Medulla oblongata (tissue), 1 donor: ENCODE measurements at regions not wholly inside any gene's neighbourhood (a gene's known extent, or its start where the extent isn't known, plus 50 kb on each side); places are given as distances from the start of the nearest gene placed in this dataset.
"Not testable (repeated sequence)": the region's sequence is repeated elsewhere in the genome, so short reads cannot be mapped to it uniquely, and the experiment has no call there.

Source experiments
- DNase-seq: peaks from one replicate; pipeline ENCODE4 v3.0.0-alpha.2; 2015; ENCODE audit errors: extremely low spot score

DNA sequence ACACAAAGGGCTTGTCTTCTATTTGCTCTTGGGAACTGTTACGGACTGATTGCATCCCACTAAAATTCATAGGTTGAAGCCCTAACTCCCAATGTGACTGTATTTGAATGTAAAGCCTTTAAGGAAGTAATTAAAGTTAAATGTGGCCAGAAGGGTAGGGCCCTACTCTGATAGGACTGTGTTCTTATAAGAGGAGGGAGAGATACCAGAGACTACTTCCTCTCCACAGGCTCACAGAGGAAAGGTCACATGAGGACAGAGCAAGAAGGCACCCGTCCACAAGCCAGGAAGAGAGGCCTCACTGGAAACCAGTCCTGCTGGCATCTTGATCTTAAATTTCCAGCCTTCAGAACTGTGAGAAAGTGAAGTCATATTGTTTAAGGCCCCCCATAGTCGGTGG lies 211.9 kb downstream of the CDH26 start:
- DNase-seq: no peak

GRCh38 chr20:60171313-60171712 lies 213.1 kb downstream of the CDH26 start:
- DNase-seq: no peak

GRCh38 chr20:60171738-60172137 lies 213.5 kb downstream of the CDH26 start:
- DNase-seq: no peak

DNA sequence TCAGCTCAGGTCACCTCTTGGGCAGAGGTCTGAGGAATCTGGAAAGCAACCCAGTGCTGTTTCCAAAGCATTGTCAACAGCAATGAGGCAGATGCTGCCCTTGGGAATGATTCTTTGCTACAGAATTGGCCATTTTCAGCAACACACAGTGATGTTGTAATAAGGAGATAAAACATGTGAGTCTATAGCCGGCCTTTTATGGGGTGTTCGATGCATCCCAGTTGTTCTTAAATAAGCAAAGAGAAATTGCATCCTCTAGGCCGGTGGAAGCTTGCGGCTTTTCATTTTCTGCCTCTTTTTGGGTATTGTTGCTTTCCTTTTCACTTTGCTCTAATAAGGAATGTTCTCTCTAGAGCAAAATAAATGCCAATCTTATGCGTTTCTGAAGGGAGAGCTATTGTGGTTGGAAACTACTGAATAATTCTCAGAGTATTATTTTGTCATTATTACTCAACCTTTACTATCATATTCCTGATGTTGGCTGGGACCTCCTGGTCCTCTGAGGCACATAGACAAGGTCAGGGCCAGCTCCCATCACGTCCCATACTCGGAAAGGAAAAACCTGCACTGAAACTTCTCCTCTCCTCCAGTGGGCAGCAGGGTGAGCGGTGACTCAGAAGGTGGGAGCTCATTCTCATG lies 214.2 kb downstream of the CDH26 start:
- DNase-seq: no peak

GRCh38 chr20:60177080-60177479 lies 218.9 kb downstream of the CDH26 start:
- DNase-seq: no peak

GRCh38 chr20:60180986-60181385 lies 222.8 kb downstream of the CDH26 start:
- DNase-seq: no peak

- no peak for DNase-seq
These were observed 228.2 kb downstream of the CDH26 start for GRCh38 chr20:60186412-60186811.

DNA sequence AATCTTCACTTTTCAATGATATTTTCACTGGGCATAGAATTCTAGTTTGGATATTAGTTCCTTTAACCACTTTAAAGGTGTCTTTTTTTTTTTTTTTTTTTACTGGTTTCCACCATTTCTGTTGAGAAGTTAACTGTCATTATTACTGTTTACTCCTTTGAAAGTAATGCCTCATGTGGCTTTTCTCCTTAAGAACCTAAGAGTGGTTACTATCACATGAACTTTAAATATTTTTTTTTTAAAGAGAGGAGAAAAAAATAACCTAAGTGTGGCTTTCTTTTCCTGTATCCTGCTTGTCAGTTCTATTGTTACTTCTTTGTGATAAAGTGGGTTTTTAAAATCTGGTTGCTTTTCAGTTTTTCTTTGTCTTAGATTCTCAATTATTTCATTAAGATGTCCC lies 229.5 kb downstream of the CDH26 start:
- no peak for DNase-seq

- no peak for DNase-seq
These were observed 232.8 kb downstream of the CDH26 start for GRCh38 chr20:60191014-60191413.

GRCh38 chr20:60192326-60192725 lies 234.1 kb downstream of the CDH26 start:
- no peak for DNase-seq

DNA sequence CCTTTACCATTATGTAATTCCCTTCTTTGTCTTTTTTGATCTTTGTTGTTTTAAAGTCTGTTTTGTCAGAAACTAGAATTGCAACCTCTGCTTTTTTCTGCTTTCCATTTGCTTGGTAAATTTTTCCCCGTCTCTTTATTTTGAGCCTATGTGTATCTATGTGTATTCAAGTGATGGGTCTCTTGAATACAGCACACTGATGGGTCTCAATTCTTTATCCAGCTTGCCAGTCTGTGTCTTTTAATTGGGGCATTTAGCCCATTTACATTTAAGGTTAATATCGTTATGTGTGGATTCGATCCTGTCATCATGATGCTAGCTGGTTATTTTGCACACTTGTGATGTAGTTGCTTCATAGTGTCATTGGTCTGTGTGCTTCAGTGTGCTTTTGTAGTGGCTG lies 240.9 kb downstream of the CDH26 start:
- not testable (repeated sequence) for DNase-seq

GRCh38 chr20:60199866-60200265 lies 241.6 kb downstream of the CDH26 start:
- DNase-seq: no peak

DNA sequence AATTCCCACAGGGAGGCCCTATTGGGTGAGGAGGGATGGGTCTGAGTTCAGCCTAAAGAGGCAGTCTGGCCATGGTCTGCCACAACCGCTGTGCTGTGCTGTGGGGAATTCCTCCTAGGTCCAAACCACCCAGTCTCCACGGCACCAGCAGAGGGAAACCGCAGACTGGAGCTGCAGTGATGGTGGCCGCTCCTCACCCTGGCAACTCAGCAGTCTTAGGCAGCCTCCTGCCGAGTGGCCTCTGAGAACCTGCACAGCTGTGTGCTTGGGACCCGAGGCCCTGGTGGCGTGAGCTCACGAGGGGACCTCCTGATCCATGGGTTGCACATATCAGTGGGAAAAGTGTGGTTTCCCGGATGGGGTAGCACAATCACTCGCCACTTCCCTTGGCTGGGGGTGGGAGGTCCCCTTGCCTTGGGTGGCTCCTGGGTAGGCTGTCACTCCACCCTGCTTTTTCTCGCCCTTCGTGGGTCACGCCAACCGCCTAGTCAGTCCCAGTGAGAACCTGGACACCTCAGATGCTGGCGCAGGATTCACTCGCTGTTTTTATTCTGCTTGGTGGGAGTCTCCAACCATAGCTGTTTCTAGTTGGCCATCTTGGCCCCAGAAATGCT lies 242.2 kb downstream of the CDH26 start:
- DNase-seq: no peak

GRCh38 chr20:60201198-60201835 lies 243.1 kb downstream of the CDH26 start:
- no peak for DNase-seq

GRCh38 chr20:60202046-60202445 lies 243.8 kb downstream of the CDH26 start:
- DNase-seq: no peak

DNA sequence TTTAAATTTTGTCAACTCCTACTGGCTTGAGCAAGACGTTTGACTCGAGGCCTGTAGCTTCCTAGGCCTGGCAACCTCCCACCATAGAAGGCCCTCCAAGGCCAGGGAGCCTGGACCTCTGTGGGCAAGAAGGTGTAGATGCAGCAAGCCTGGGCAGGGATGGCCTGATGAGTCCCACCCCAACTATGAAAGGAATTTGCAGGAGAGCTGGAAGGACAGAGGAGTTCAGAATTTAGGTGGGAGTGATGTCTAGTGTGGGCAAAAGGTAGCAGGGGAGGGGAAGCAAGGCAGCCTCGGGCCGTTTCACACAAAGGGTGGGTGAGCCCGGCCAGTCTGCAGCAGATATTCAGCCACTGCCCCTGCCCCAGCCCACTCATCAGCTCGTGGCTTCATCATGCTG lies 245.2 kb downstream of the CDH26 start:
- DNase-seq: no peak

- DNase-seq: no peak
These were observed 246.4 kb downstream of the CDH26 start for GRCh38 chr20:60204601-60205000.

DNA sequence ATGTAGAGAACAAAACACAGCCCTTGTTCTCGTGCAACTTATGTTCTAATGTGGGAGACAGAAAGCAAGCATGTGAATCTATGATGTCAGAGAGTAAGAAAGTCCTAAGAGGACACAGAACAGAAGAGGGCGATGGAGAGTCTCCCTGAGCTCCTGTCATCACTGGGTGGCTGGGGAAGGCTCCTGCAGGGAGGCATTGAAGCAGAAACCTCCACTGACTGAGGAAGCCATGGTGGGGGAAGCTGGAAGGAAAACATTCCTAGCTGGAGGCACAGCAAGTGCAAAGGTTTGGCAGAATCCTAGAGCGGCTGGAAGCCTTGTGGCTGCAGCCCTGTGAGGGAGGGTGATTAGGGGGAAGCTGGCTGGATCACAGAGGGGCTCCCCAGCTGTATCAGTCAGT lies 248.0 kb downstream of the CDH26 start:
- DNase-seq: no peak

DNA sequence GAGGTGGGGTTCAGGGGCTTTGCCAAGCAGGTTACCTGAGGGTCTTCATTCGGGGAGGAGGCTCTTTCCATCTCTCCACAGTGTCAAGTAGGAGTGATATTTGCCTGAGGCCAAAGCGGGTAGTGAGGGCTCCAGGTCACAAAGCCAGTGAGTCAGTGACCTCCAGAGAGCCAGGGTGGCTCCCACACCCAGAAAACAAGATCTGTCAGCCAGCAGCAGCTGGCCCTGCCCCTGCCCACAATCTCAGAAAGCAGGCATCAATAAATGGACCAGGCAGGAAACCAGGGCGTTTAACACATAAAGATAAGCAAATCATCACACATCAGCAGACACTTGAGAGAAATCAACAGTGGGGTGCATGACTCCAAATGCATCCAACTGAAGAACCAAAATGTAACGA lies 250.8 kb downstream of the CDH26 start:
- DNase-seq: no peak

GRCh38 chr20:60210779-60211617 lies 252.8 kb downstream of the CDH26 start:
- peak; percentile 77 for DNase-seq

DNA sequence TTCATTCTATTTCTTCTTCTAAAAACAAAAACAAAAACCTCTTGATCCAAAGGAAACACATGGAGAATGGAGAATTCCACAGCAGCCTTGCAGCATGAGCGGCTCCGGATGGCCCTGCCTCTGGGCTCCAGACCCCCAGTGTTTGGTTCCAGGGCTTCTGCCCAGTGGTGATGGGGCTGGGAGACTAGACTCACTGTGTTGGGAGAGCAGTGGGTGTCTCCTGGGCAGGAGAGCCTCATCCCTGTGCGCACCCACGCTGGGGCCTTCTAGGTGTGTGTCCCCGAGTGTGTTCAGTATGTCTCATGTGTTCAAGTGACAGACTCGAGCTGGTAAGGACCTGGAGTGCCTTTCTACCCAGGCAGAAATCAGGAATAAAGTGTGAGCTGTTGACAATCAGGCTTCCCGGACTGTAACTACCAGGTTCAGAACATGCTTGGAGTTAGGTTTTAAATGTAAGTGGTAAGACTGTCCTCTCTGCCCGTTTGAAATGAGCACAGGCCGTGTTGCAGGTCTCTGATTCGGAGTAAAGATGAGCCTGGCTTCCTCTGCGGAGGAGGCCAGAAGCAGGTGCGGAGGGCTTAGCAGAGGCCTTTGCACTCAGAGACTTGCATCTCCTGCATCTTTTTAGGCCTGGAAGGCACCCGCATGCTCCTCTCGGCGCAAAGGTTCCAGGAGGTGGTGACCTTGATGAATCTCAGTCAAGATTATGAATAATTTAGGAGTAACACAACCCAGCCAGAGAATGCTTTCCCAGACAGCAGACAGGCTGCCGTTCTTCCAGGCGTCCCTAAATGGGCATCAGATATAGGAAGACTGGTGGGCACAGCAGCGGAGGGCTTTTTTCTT lies 253.6 kb downstream of the CDH26 start:
- DNase-seq: no peak

GRCh38 chr20:60212695-60213094 lies 254.5 kb downstream of the CDH26 start:
- DNase-seq: no peak
